Keratinocyte (primary cell): ENCODE measurements at regions not wholly inside any gene's neighbourhood (a gene's known extent, or its start where the extent isn't known, plus 50 kb on each side); places are given as distances from the start of the nearest gene placed in this dataset.

Source experiments
- DNase-seq: peaks from one replicate; pipeline ENCODE4 v3.0.0-alpha.2; 2011; ENCODE audit warnings: low read depth, missing footprints, low spot score
- FAIRE-seq: peaks from 2 replicates; lab custom pipeline; 2011; peaks lifted over from hg19 to GRCh38; lab: Jason Lieb, UNC
- H2AFZ ChIP-seq: 2 replicates; pipeline ENCODE4 v1.6.0; 2012; ENCODE audit warnings: low read length, control low read depth, inconsistent platforms; ENCODE audit not compliant: control insufficient read depth
- H3K27ac ChIP-seq: 2 replicates; pipeline ENCODE4 v1.5.1; 2011; ENCODE audit warnings: low read length; ENCODE audit not compliant: control insufficient read depth, insufficient read depth
- H3K27me3 ChIP-seq: 3 replicates; pipeline ENCODE4 v1.6.0; 2011; ENCODE audit warnings: low read length; ENCODE audit not compliant: control insufficient read depth, insufficient read depth; ENCODE audit errors: extremely low read depth
- H3K36me3 ChIP-seq, 2 experiments: 2 replicates in 1 of 2; 3 replicates in 1 of 2; pipeline ENCODE4 v1.5.1; 2011; ENCODE audit warnings: low read length in 2 of 2, mild to moderate bottlenecking in 1 of 2; ENCODE audit not compliant: control insufficient read depth in 2 of 2, insufficient read depth in 2 of 2; ENCODE audit errors: extremely low read depth in 1 of 2
- H3K4me1 ChIP-seq: 3 replicates; pipeline ENCODE4 v1.5.1; 2011; ENCODE audit warnings: low read length; ENCODE audit not compliant: control insufficient read depth, insufficient read depth; ENCODE audit errors: extremely low read depth
- H3K4me2 ChIP-seq: 3 replicates; pipeline ENCODE4 v1.6.0; 2011; ENCODE audit warnings: low read depth, low read length; ENCODE audit not compliant: control insufficient read depth, insufficient read depth; ENCODE audit errors: extremely low read depth
- H3K4me3 ChIP-seq, 3 experiments: fragments of 200-600 bp in 1 of 3; sonication (generic) in 1 of 3; 2 replicates in 2 of 3; 3 replicates in 1 of 3; pipeline ENCODE4 v1.5.1; 2011 to 2016; ENCODE audit warnings: low read length in 3 of 3, mild to moderate bottlenecking in 3 of 3, control low read depth in 2 of 3, inconsistent platforms in 1 of 3, low read depth in 1 of 3, mixed read lengths in 1 of 3, mixed run types in 1 of 3, moderate library complexity in 1 of 3; ENCODE audit not compliant: control insufficient read depth in 2 of 3, insufficient read depth in 2 of 3; ENCODE audit errors: extremely low read depth in 1 of 3
- H3K79me2 ChIP-seq: 2 replicates; pipeline ENCODE4 v1.6.0; 2012; ENCODE audit warnings: low read length; ENCODE audit not compliant: control insufficient read depth, insufficient read depth
- H3K9ac ChIP-seq: 3 replicates; pipeline ENCODE4 v1.6.0; 2011; ENCODE audit warnings: low read length; ENCODE audit not compliant: control insufficient read depth, insufficient read depth; ENCODE audit errors: extremely low read depth
- H3K9me1 ChIP-seq: 3 replicates; pipeline ENCODE4 v1.6.0; 2011; ENCODE audit warnings: low read length; ENCODE audit not compliant: control insufficient read depth, insufficient read depth; ENCODE audit errors: extremely low read depth
- H3K9me3 ChIP-seq: 2 replicates; pipeline ENCODE4 v1.5.1; 2012; ENCODE audit warnings: low read depth, low read length; ENCODE audit not compliant: control insufficient read depth
- H4K20me1 ChIP-seq: 3 replicates; pipeline ENCODE4 v1.6.0; 2011; ENCODE audit warnings: low read length; ENCODE audit not compliant: control insufficient read depth, insufficient read depth; ENCODE audit errors: extremely low read depth
- CTCF ChIP-seq, 3 experiments: IDR thresholded peaks in 1 of 3; conservative IDR thresholded peaks in 1 of 3; optimal IDR thresholded peaks in 1 of 3; 2 replicates in 2 of 3; 3 replicates in 1 of 3; pipeline versions ENCODE3 to v1.5.1; 2011; ENCODE audit warnings: low read length in 3 of 3, mild to moderate bottlenecking in 3 of 3, moderate library complexity in 2 of 3, control low read depth in 1 of 3, inconsistent platforms in 1 of 3; ENCODE audit not compliant: insufficient read depth in 2 of 3; ENCODE audit errors: extremely low read depth in 1 of 3
- EZH2 ChIP-seq: IDR thresholded peaks from one replicate; pipeline ENCODE4 v1.6.1; 2012; ENCODE audit warnings: inconsistent platforms, mild to moderate bottlenecking, low read length, moderate library complexity
- dilution Hi-C: fragments of 300-500 bp; cut with MboI; formaldehyde crosslinking; loops from one replicate; pipeline ENCODE4 v1.7.0; 2020; ENCODE audit warnings: low sequenced_read_pairs; ENCODE audit not compliant: extremely low pct_ligation_motif_present

- peak overlapping the region; percentile 58 for H3K4me2 ChIP-seq
- no peaks in the 10 kb centered on the region for H3K79me2 ChIP-seq
- no peak for DNase-seq
- no peaks in the 10 kb centered on the region for H3K9me3 ChIP-seq
- H3K27ac ChIP-seq = no peak overlapping the region
- no peak overlapping the region for H3K4me3 ChIP-seq
- dilution Hi-C loops = no loop called here
- peak overlapping the region; percentile 45 for H2AFZ ChIP-seq
- no peak overlapping the region for H3K9ac ChIP-seq
- H3K4me1 ChIP-seq = peaks cover 12% of the 10 kb centered on the region
- FAIRE-seq = peak; percentile 13
- TF ChIP-seq EZH2 (no peak), CTCF (optimal IDR thresholded peaks at IDR 0.05 in 1 of 3, IDR thresholded peaks at IDR 0.05 in 1 of 3, conservative IDR thresholded peaks at IDR 0.05 in 1 of 3; ENCODE audit: extremely low read depth in 1 of 3, insufficient read depth in 2 of 3, low read length in 3 of 3) (no peak)
- no peaks in the 10 kb centered on the region for H3K36me3 ChIP-seq
- H3K27me3 ChIP-seq = no peaks in the 10 kb centered on the region
- H3K9me1 ChIP-seq = no peaks in the 10 kb centered on the region
- no peaks in the 10 kb centered on the region for H4K20me1 ChIP-seq
Measured at GRCh38 chr2:215554689-215555498, 119.0 kb upstream of the FN1 start.

GRCh38 chr2:215553946-215554345, 118.1 kb upstream of the FN1 start:
- H3K4me3 ChIP-seq = no peak overlapping the region
- H3K9ac ChIP-seq = no peak overlapping the region
- no peaks in the 10 kb centered on the region for H3K27me3 ChIP-seq
- no peaks in the 10 kb centered on the region for H3K9me3 ChIP-seq
- H3K79me2 ChIP-seq = no peaks in the 10 kb centered on the region
- H2AFZ ChIP-seq = no peak overlapping the region
- DNase-seq = no peak
- no peaks in the 10 kb centered on the region for H3K9me1 ChIP-seq
- dilution Hi-C loops = no loop called here
- H3K4me1 ChIP-seq = peaks cover 12% of the 10 kb centered on the region
- FAIRE-seq = no peak
- TF ChIP-seq EZH2 (no peak), CTCF (optimal IDR thresholded peaks at IDR 0.05 in 1 of 3, IDR thresholded peaks at IDR 0.05 in 1 of 3, conservative IDR thresholded peaks at IDR 0.05 in 1 of 3; ENCODE audit: extremely low read depth in 1 of 3, insufficient read depth in 2 of 3, low read length in 3 of 3) (peak in 2 of 3 experiments; percentile 9 to 37)
- no peaks in the 10 kb centered on the region for H3K36me3 ChIP-seq
- no peak overlapping the region for H3K27ac ChIP-seq
- no peak overlapping the region for H3K4me2 ChIP-seq
- no peaks in the 10 kb centered on the region for H4K20me1 ChIP-seq
